GM21381 (cell line): ENCODE measurements at regions not wholly inside any gene's neighbourhood (a gene's known extent, or its start where the extent isn't known, plus 50 kb on each side); places are given as distances from the start of the nearest gene placed in this dataset.

Experiments used
- ATAC-seq: cut with Tn5 transposase; IDR thresholded peaks from one replicate; pipeline ENCODE4 v1.9.1; 2021; ENCODE audit warnings: mild to moderate bottlenecking, moderate library complexity; ENCODE audit not compliant: unreplicated experiment

DNA sequence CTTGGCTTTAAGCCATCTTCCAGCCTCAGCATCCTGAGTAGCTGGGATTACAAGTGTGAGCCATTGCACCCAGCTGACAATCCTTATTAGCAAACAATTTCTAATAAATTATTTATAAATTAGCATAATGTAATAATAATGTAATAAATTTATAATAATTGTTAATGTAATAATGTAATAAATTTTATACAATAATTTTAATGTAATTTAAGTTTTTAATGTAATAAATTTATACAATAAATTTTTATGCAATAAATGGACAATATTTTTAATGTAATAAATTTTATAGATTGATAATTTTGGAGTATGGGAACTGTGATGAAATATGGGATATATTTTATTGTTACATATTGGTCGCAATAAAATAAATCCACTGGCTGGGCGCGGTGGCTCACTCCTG, 1457.5 kb downstream of the KCNT2 start:
- no peak for ATAC-seq

- ATAC-seq = no peak
Measured at GRCh38 chr1:195141294-195141693, 1466.9 kb downstream of the KCNT2 start.

DNA sequence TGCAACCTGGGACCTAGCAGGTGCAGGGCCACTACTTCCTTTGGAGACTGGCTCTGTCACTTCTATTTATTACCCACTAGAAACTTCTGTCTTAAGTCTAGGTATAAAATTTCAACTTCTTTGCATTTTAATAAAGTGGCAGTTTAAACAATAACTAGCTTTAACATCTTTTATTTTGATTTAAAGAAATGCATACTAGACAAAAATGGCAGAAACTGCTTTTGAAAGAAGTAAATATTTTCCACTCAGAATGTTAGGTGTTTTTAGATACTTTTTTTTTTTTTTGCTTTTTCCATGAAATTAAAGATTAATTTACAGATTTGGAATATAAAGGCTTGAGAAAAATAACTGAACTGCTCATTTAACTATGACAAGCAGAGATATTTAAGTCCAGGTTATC, 1477.6 kb downstream of the KCNT2 start:
- no peak for ATAC-seq

DNA sequence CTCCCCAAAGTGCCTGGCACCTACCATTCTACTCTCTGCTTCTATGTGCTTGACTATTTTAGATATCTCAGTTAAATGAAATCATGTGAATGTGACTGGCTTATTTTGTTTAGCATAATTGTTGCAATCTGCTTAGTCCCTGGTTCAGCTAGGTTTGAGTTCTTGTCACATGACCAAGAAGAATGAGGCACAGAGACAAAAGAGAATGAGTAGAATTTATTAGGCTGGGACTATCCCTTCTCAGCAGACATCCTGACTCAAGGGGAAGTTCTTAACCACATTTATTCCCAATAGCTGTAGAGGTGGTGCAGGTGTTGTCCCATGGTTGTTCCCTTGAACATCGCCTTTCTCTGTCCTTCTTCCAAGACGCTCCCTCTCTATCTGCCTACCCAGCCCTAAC, 1485.7 kb downstream of the KCNT2 start:
- ATAC-seq = no peak

DNA sequence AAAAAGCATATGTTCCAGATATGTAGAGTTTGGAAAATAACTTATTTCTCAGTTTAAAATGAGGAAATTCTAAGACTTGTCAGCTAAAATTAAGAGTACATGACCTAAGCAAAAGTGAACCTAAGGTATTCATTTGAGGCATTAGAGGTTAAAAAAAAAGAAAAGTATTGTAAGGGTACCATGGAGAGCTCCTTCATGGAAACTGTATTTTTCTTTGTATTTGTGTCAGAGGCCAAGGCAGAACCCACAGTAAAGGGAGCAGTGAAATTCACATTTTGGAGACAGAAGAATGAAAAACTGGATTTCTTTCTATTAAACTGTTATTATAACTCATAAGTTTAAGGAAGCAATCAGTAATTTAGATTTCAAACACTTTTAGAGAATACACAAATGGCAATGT, 1494.8 kb downstream of the KCNT2 start:
- no peak for ATAC-seq

DNA sequence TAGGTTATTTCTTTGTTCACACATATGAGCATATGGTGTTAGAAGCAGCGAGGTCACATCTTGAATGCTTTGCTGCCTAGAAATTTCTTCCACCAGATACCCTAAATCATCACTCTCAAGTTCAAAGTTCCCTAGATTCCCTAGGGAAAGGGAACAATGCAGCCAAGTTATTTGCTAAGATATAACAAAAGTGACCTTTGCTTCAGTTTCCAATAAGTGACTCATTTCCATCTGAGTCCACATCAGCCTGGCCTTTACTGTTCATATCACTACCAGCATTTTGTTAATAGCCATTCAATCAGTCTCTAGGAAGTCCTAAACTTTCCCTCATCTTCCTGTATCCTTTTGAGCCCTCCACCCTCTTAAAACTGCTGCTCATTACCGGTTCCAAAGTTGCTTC, 1502.5 kb downstream of the KCNT2 start:
- no peak for ATAC-seq

DNA sequence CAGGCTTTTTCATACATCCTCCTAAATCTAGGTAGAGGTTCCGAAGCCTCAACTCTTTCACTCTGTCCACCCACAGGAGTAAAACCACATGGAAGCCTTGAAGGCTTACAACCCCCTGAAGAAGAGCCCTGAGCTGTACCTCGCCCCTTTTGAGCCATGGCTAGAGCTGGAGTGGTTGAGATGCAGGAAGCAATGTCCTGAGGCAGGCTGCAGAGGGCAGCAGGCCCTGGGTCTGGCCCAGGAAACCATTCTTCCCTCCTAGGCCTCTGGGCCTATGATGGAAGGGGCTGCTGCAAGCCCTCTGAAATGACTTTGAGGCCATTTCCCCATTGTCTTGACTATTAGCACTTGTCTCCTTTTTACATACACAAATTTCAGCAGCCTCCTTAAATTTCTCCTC, 1503.0 kb downstream of the KCNT2 start:
- ATAC-seq = no peak

DNA sequence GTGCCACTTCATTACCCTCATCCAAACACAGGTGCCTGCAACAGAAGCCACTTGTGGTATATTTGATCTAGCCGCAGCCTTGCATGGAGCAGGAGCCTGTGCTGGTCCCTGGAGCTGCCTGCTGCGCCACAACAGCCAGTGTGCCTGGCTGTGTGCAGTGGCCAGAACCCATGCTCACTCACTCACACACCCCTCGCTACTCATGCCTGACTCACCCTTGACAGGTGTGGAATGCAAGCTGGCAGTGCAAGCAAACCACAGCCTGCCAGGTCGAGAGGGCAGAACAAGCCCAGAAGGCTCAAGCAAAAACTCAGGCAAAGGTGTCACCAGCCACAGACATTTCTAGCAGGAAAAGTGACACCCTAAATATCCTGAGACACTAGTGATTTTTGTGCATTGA, 1510.9 kb downstream of the KCNT2 start:
- no peak for ATAC-seq

- no peak for ATAC-seq
Measured at GRCh38 chr1:195096051-195096521, 1512.2 kb downstream of the KCNT2 start.

- ATAC-seq = no peak
Measured at GRCh38 chr1:195085196-195085595, 1523.0 kb downstream of the KCNT2 start.

DNA sequence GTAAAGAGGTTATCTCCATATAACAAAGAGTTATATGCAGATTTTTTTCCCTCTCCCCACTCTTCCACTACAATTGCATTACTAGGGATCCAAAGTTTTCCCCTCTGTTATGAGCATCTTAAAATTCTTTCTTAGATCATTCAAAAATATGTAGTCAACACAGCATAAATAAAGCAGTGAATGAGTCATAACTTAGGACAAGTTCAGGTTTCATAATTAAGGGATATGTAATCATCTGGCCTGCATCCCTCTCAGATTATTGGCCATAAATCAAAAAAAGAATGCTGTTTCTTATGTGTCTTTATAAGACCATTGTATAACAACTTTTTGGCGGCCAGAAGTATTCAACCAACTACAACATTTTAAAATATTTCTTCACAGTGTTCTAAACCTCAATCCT, 1526.1 kb downstream of the KCNT2 start:
- no peak for ATAC-seq

GRCh38 chr1:195076682-195077081, 1531.6 kb downstream of the KCNT2 start:
- ATAC-seq = no peak

DNA sequence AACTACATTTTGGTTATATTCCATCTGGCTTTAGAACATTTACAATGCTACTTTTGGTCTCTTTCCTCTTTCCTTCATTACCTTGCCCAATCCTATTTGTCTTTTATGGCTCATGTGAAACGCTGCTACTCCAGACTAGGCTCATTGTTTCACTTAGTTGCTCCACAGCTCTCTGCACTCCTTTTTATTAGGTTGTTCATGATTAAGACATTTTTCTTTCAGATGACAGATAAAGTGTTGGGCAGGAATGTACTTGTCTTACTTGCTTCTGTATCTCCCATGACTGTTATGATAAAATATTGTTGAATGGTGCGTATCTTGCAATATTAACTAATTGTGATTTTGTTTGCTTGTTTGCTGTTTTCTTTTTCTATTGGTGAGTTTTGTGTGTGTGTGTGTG, 1532.3 kb downstream of the KCNT2 start:
- no peak for ATAC-seq

DNA sequence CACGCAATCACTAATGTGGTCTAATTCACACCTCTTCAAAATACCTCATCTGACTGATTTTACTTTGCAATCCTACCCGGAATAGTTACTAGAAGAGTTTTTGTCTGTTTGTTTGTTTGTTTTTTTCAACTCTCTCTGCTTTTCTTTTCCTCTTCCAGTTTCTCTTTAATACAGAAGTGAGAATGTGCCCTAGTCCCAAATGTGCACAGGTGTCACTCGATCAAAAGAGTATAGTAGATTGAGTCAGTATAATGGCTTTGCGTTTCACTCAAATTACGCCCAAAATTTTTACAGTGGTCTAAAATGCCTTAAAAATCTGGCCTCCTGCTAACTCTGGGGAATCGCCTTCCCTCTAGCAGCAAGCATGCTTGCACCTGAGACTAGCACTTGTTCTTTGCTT, 1536.8 kb downstream of the KCNT2 start:
- ATAC-seq = peak; percentile 58

- ATAC-seq = no peak
Measured at GRCh38 chr1:195065437-195065836, 1542.8 kb downstream of the KCNT2 start.

DNA sequence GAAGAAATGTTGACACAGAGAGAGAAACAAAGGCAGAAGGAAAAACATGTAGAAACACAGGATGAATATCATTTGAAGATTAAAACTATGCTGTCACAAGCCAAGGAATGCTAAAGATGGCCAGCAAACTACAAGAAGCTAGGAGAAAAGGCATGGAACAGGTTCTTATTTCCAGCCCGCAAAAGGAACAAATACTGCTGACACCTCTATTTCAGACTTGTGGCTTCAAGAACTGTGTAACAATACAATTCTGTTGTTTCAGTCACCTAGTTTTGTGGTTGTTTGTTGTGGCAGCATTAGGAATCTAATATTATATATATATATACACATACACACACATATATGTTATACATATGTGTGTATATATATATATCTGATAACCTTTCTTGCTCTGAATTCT, 1543.9 kb downstream of the KCNT2 start:
- ATAC-seq = no peak

GRCh38 chr1:195054217-195054687, 1554.0 kb downstream of the KCNT2 start:
- no peak for ATAC-seq

DNA sequence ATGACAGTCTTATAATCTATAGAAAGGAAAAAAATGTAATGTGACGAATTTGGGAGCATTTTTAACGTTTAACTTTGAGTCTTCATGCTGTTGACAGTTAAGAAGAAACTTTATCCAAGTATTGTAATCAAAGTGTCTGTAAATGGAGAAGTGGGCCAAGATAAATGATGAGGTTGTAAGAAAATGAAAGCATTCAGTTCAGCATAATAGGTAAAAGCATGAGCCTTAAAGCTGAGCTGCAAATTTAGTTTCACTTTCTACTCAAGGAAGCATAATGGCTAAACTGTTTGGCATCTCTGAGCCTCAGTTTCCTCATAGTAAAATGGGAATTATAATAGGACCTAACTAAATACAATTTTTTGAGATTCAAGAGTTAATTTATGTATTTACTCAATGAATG, 1554.8 kb downstream of the KCNT2 start:
- peak; percentile 85 for ATAC-seq

GRCh38 chr1:195047772-195048171, 1560.5 kb downstream of the KCNT2 start:
- no peak for ATAC-seq

- no peak for ATAC-seq
Measured at GRCh38 chr1:195045072-195045471, 1563.2 kb downstream of the KCNT2 start.

DNA sequence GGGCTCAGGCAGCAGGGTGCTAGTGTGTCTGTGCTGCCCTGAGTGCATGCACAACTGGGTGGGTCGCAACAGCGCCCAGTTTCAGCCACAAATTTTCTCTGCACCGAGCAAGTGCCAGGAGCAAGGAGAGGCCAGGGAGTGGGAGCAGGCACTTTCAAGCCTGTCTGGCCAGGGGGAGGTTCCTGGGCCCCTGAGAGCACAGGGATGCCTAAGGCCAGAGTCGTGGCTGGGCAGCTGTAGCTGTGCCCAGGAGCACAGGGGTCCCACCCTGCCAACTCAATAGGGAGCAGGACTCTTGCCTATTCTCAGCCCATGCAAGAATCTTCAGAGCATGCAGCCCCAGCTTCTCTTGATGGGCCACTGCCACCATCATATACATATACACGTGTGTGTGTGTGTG, 1577.4 kb downstream of the KCNT2 start:
- ATAC-seq = no peak

DNA sequence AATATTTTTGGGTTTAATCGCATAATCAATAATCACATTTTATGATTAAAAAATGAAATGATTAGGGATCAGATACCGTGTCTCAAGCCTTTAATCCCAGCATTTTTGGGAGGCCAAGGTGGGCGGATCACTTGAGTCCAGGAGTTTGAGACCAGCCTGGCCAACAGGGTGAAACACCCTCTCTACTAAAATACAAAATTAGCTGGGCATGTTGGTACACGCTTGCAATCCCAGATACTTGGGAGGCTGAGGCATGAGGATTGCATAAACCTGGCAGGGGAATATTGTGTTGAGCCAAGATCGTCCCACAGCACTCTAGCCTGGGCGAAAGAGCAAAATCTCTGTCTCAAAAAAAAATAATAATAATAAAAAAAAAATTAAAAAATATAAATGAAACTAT, 1581.4 kb downstream of the KCNT2 start:
- no peak for ATAC-seq

GRCh38 chr1:195019385-195019784, 1588.9 kb downstream of the KCNT2 start:
- ATAC-seq = no peak

GRCh38 chr1:195012995-195013394, 1595.2 kb downstream of the KCNT2 start:
- ATAC-seq = no peak
